GM23338 (cell line): ENCODE measurements at regions not wholly inside any gene's neighbourhood (a gene's known extent, or its start where the extent isn't known, plus 50 kb on each side); places are given as distances from the start of the nearest gene placed in this dataset.

Experiments used
- EZH2 ChIP-seq: fragments of 200-600 bp; sonication (generic); IDR thresholded peaks from one replicate; pipeline ENCODE4 v1.8.0; 2017; ENCODE audit warnings: antibody characterized with exemption, mild to moderate bottlenecking, low read depth; ENCODE audit not compliant: unreplicated experiment
- NANOG ChIP-seq: IDR thresholded peaks from 2 replicates; pipeline ENCODE4 v1.6.1; 2016; ENCODE audit warnings: antibody characterized with exemption, borderline replicate concordance
- POLR2AphosphoS5 ChIP-seq: IDR thresholded peaks from 2 replicates; pipeline ENCODE4 v1.6.1; 2016; ENCODE audit warnings: antibody characterized with exemption, low read depth
- ZNF114 ChIP-seq: fragments of 250-450 bp; sonication (Bioruptor Pico); IDR thresholded peaks from 2 replicates; pipeline ENCODE4 v1.5.0; 2020; ENCODE audit warnings: mild to moderate bottlenecking, moderate library complexity
- TF ChIP-seq, protein P1 (sequence below), 2 experiments: fragments of 200-600 bp in 1 of 2; sonication (generic) in 1 of 2; conservative IDR thresholded peaks; 2 replicates each; pipeline versions ENCODE4 v1.5.1 to v1.6.1; 2016 to 2017; ENCODE audit warnings: antibody characterized with exemption in 2 of 2, low read depth in 2 of 2, mild to moderate bottlenecking in 2 of 2, moderate library complexity in 1 of 2
- TF ChIP-seq, protein P2 (sequence below): IDR thresholded peaks from one replicate; pipeline ENCODE4 v1.6.1; 2018; ENCODE audit warnings: antibody characterized with exemption; ENCODE audit not compliant: unreplicated experiment

DNA sequence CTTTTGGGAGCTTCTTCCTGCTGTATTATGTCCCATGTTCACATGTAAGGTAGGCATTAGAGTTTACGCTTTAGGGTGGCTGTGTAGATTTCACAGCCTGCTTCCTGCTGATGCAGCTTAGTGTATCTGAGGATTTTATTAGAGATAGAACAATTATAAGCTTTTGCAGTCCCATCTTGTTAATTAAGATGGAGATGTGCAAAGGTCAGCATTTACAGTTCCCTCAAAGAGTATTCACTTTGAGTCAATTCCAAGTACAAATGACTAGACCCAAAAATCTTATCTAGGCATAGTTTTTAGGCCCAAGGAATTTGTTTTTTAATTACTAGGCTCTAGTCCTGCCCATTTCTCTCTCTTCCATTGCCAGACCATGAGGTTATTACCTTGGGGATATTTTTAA is 239.9 kb upstream of the PHF14 start:
- TF ChIP-seq POLR2AphosphoS5 (no peak), NANOG (no peak), EZH2 (no peak), ZNF114 (CRISPR knock-in tag) (no peak)
- TF ChIP-seq, protein P1, sequence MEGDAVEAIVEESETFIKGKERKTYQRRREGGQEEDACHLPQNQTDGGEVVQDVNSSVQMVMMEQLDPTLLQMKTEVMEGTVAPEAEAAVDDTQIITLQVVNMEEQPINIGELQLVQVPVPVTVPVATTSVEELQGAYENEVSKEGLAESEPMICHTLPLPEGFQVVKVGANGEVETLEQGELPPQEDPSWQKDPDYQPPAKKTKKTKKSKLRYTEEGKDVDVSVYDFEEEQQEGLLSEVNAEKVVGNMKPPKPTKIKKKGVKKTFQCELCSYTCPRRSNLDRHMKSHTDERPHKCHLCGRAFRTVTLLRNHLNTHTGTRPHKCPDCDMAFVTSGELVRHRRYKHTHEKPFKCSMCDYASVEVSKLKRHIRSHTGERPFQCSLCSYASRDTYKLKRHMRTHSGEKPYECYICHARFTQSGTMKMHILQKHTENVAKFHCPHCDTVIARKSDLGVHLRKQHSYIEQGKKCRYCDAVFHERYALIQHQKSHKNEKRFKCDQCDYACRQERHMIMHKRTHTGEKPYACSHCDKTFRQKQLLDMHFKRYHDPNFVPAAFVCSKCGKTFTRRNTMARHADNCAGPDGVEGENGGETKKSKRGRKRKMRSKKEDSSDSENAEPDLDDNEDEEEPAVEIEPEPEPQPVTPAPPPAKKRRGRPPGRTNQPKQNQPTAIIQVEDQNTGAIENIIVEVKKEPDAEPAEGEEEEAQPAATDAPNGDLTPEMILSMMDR (conservative IDR thresholded peaks at IDR 0.05; ENCODE audit: low read depth in 2 of 2): no peak
- TF ChIP-seq, protein P2, sequence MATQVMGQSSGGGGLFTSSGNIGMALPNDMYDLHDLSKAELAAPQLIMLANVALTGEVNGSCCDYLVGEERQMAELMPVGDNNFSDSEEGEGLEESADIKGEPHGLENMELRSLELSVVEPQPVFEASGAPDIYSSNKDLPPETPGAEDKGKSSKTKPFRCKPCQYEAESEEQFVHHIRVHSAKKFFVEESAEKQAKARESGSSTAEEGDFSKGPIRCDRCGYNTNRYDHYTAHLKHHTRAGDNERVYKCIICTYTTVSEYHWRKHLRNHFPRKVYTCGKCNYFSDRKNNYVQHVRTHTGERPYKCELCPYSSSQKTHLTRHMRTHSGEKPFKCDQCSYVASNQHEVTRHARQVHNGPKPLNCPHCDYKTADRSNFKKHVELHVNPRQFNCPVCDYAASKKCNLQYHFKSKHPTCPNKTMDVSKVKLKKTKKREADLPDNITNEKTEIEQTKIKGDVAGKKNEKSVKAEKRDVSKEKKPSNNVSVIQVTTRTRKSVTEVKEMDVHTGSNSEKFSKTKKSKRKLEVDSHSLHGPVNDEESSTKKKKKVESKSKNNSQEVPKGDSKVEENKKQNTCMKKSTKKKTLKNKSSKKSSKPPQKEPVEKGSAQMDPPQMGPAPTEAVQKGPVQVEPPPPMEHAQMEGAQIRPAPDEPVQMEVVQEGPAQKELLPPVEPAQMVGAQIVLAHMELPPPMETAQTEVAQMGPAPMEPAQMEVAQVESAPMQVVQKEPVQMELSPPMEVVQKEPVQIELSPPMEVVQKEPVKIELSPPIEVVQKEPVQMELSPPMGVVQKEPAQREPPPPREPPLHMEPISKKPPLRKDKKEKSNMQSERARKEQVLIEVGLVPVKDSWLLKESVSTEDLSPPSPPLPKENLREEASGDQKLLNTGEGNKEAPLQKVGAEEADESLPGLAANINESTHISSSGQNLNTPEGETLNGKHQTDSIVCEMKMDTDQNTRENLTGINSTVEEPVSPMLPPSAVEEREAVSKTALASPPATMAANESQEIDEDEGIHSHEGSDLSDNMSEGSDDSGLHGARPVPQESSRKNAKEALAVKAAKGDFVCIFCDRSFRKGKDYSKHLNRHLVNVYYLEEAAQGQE: no peak
